ENCODE measurements at regions not wholly inside any gene's neighbourhood (a gene's known extent, or its start where the extent isn't known, plus 50 kb on each side); places are given as distances from the start of the nearest gene placed in this dataset.

DNA sequence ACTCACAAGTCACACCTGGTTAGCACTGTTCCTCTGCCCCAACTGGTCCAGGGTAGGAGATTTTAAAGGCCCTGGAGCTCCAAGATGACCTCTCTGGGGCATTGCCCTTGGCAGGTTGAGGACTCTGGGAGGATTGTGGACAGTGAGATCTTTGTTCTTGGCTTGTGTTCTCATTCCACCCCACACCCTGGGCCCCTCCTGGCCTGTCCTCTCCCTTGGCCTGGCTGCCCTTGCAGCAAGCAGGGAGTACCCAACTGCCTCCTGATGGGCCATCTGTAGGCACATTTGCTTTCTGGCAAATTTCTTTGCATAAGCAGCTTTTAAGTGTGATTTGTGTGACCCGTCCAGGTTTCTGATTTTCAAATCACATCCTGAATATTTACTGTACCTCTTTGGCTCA lies 239.6 kb downstream of the UTP18 start:
- DNase-seq, result no peak

DNA sequence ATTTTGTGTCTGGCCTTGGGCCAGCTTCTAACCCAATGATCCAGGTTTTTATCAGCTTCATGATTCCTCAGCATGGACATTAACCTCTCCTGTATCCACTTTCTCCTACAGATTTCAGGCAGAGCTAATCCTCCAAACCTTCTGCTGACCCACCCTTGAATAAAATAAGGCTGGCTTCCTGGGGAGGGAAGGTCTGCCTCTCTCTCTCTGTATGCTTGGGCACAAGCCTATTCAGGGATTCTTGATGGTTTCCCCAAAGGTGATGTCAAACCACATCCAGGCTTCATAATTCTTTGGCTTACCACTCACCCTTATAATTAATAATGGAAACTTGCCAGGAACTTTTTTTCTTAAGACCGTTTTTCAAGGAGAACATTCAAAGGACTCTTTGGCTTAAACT lies 240.1 kb downstream of the UTP18 start:
- DNase-seq, result no peak

DNA sequence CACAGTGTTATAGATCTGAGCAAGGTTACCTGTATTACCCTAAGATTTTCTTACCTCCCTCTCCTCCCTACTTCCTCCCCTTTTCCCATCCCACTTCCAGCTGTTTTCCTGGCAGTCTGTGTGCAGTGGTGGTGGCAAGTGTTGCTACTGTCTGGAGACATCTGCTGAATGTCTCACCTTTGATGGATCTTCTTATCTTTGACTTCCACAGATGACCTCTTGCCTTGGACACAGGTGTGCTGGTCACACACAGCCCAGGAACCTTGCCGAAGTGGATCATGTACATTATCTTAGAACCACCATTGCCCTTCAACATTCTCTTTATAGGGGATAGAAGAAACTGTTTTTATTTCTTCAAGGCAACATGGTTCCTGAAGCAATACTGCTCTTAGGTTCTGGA lies 245.1 kb downstream of the UTP18 start:
- no peak for DNase-seq

DNA sequence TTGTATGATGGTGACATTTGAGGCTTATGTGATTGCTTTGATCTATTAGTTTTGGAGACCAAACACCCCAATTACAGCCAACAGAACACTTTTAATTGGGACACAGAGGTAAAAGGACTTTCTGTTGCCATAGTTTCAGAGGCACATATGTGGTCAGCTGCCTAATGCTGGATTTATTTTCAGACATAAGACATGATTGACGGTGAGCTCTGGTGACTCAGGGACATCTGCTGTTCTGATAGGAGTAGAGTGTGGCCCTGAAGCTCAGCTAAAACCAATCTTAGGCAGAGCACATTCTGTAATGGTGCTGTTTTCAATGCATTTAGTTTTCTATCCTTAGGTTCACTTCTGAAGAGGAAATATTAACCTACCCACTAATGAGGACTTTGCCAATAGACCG lies 247.1 kb downstream of the UTP18 start:
- DNase-seq, result no peak

DNA sequence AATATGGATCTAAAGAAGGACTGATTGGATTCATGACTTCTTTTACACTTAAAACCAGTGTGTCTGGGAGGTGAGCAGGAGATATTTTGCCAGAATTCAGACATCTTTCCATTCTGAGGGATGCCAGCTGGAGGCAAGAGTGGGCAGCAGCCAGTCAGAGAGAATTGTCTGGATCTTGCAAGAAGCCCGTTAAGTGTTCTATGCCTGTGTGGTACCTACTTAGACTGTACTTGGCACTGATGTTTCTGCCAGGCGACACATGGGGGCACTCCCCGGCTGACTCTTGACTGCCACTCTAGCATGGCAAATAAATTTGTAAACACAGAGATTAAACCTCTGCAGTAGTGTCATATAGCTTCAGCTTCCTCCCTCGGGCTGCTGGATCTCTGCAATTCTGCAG lies 247.7 kb downstream of the UTP18 start:
- peak; percentile 27 for DNase-seq

DNA sequence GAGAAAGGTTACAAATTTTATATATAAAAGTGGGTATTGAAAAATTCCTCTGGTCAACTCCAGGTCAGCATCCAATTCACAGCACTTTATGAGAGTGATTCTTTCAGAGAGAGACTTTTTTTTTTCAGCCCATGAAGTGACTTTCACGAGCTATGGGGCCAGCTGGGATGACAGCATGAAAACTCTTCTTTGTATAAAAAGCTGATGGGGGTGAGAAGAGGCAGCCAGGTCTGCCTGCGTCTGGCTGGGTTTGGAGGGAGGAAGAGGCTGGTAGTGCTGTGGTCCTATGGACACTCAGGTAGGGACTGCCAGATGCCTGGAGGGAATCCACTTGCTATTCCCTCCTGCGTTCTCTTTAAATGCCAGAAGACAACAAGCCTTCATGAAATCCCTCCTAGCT lies 250.6 kb downstream of the UTP18 start:
- no peak for DNase-seq

DNA sequence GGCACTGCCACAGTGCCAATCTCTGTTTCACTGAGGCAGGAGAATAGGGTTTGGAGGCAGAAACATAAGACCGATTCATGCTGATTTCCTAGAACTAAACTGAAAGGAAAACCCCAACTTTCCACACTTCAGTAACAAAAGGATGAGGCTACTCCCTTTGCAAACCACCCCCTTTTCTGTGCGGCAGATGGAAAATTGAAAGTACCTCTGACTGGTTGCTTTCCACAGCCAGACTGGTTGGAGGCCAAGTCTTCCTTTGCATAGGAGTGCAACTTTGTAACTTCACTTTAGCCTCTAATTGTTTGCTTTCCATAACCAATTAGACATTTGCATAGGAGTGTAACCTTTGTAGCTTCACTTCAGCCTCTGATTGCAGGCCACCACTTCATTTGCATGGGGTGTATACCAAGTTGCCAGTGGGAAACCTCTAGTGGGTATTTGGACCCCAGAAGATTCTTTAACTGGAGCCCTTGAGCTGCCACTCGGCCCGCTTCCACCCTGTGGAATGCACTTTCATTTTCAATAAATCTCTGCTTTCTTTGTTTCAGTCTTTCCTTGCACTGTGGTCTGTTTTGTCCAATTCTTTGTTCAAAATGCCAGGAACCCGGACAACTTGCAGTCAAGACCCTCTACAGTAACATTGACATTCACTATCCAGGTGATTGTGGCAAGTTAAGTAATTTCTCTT lies 252.0 kb downstream of the UTP18 start:
- no peak for DNase-seq

DNA sequence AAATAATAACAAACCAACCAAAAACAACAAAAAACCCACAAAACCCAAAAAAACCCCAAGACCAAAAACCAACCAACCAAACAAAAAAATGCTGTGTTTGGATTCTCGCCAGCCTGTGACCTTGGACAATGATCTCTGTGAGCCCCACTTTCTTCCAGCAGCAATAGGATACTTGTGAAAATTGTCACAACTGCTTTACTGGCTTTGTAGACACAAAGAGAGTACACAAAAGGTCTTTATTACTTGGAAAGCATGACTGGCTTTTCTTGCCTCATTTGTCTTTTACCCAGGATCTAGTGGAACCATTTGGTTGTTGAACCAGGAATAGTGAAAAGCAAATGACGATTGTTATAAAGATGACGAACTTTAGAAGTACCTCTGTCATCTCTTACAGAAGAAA lies 256.6 kb downstream of the UTP18 start:
- DNase-seq, result no peak

DNA sequence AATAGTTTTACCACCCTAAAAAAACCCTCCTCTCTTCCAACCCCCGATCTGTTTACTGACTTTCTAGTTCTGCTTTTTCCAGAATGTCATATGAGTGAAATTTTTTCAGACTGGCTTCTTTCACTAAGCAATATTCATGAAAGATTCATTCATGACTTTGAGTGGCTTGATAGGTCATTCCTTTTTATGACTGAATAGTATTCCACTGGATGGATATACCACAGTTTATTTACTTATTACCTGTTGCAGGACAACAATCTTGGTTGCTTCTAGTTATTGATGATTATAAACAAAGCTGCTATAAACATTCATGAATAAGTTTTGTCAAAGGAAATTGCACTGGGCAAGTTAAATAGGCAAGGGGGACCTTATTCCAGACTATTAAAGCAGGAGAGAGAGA lies 264.2 kb downstream of the UTP18 start:
- no peak for DNase-seq

DNA sequence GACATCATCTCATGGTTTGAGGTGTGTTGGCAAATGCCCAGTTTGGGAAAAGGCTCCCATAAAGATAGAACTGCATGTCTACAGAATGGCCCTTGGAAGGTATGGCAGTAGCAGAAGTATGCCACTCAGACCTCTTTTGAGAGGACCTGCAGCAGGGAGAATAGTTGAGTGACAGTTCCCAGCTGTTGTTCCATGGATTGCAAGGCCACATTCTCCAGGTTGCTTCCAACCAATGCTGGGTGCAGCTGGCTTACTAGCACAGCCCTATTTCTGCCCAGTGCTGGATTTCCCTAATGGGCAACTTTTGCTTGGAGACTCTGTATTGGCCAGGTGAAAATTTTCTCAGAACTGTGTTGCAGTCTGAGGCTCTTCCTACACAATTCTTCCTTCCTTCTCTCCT lies 266.2 kb downstream of the UTP18 start:
- DNase-seq, result no peak

DNA sequence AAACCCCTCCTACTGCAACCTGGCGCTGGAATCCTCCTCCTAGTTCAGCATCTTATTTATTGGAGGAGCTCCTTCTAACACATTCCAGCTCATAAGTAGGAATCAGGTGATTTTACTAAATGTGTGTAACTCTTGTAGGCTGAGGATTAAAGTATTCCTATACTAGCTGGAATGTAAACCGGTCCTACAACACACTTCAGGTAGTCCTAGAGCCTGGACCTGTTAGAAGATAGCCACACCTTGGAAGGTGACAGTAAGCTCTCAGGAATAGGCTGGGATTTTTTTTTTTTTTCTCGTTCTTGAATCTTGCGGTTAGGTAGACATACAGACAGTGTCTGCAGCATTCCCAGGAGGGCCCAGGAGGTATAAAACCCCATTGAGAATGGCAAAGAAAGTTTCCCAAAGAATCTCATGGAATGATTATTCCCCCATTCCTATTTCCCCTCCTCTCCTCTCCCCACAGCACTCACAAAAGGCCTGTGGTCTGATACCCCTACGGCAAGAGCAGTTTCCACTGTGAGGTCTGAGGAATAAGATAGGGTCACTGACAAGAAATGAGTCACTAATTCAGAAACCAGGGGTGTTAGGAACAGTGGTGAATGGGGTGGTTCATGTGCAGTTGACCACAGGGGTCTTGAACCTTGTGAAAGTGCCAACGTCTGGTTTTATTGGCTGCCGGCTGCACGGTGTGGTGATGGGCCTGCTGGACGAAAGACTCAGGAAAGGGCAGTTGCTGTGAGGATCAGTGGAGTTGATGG lies 267.1 kb downstream of the UTP18 start:
- DNase-seq, result no peak

DNA sequence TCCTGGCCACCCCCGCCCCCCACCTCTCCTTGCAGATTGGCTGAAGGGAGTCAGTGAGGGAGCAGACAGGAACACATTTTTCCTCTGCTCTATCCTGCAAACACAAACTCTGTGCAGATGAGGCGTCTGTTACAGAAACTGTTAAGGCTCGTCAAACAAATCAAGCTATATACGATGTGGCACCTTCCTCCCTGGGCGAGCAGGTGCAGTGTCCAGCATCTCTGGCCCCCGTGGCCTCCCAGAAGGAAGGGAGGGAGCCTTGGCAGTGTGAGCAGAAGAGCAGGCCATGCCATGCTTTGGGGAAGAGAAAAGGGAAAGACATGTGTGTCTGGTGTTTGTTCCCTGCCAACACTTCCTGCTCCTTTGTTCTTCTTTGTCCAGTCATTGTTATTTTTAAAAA lies 267.8 kb downstream of the UTP18 start:
- DNase-seq, result no peak

DNA sequence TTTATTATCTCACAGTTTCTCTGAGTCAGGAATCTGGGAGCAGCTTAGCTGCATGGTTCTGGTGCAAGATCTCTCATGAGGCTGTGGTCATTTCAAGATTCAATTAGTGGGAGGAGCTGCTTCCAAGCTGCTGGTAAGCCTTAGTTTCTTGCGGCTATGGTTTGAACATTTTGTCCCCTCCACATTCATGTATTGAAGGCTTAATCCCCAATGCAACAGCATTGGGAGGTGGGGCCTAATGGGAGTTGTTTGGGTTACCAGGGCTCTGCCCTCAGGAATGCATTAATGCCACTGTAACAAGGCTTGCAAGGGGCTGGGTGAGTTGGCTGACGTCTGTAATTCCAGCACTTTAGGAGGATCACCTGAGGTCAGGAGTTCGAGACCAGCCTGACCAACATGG lies 272.9 kb downstream of the UTP18 start:
- no peak for DNase-seq

DNA sequence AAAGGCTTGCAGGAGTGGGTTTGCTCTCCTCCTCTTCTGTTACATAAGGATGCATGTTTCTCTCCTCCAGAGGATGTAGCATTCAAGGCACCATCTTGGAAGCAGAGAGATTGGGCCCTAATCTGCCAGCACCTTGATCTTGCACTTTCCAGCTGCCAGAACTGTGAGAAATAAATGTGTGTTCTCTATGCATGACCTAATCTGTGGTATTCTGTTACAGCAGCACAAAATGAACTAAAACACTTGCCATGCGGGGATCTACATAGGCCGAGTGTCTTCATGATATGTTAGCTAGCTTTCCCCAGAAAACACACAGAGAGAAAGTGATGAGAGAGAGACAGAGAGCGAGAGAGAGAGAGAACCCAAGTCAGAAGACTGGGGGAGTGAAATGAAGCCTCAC lies 273.5 kb downstream of the UTP18 start:
- DNase-seq, result no peak

DNA sequence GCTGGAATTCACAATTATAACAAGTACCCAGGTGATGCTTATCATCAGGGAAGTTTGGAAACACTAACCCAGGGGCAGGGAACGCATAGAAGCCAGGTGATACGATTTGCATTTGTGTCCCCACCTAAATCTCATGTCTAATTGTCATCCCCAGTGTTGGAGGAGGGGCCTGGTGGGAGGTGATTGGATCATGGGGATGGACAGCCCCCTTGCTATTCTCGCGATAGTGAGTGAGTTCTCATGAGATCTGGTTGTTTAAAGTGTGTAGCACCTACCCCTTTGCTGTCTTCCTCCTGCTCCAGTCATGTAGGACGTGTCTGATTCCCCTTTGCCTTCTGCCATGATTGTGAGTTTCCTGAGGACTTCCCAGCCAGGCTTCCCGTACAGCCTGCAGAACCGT lies 276.3 kb downstream of the UTP18 start:
- no peak for DNase-seq

DNA sequence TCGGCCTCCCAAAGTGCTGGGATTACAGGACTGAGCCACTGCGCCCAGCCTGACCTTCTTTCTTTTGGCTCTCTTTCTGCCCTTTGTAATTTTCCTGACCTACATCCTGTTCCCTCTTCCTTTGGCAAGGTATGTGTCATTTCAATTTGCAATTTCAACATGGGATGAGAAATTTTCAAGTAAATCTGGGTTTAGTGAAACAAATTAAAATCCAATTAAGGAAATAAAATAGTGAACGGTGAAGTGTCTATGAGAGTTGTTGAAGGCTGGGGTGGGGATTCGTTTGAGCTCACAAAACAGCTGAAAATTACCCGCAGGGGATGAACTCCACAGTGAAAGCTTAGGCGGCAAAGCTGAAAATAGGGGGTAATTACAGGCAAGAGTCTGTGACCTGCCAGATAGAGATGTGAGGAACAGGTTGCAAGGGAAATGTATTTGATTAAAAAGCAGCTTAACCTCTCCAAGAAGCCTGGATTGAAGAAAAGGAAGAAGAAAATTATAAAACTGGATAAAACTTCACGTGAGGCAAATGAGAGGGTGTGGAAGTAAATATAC lies 277.7 kb downstream of the UTP18 start:
- no peak for DNase-seq

DNA sequence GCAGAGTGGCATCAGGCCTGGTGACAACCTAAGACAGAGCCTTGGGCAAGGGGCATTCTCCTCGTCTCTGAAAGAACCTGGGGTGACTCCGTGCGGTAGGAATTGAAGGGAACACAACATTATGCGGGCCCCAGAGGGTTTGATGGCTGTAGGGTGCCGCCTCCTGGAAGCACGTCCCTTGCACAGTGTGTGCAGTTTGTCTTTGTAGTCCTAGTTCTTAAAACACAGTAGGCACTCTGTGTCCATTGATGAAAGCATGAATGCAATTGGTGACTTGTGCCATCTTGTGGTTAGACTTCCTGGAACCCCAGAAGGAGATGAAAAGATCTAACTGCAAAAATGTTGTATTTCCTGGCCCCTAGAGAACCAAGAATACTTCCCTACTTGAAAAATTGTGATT lies 279.8 kb downstream of the UTP18 start:
- DNase-seq, result no peak

DNA sequence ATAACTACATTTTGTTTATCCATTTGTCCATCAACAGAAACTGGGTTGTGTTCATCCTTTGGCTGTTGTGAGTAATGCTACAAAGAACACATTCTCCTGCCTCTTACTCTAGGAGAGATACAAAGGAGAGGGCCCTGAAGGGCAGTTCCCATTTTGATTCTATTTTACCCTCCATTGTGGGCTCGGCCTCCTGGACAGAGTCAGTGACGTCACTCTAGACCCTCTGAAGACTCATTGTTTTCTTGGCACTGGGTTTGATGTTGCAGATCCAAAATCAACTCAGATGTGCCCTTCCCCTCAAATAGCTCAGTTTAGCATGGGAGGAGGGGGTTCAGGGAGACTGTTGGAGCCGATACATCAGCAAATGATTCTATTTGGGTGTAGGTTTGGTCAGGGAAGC lies 280.9 kb downstream of the UTP18 start:
- DNase-seq, result no peak

DNA sequence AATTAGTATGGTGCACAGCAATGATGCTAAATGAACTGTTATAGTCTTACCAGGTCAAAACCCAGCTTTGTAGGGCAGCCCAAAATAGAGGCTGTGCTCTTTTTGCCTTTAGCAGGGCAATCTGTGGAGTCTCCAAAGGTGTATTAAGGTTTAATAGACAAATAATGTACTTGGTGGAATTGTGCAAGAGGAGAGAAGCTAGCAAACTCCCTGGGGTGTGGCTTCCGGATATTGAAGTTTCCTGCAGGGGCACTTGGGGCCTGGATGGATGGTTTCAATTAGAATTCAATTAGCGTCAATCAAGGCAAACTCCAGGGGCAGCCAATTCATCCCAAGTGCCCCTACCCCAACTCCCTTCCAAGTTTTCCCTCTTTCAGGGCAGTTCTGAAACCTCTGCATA lies 285.8 kb downstream of the UTP18 start:
- no peak for DNase-seq

DNA sequence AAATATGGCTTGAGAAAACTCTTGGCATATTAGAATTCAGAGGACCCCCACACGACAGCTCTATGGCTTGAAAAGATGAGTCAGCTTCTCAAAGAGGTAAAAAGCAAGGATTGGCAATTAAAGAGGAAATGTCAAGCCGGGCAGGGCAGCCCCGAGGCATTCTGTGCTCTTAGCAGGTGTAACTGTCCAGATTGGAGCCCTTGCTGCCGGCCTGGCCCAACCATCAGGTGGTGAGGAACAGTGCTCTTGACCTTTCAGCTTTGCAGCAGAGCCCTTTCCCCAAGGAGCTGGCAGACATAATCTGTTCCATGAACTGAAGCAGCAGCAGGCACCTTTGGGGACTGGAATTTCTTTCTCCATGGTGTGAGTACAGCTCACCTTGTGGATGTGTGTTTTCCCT lies 287.8 kb downstream of the UTP18 start:
- DNase-seq, result no peak

DNA sequence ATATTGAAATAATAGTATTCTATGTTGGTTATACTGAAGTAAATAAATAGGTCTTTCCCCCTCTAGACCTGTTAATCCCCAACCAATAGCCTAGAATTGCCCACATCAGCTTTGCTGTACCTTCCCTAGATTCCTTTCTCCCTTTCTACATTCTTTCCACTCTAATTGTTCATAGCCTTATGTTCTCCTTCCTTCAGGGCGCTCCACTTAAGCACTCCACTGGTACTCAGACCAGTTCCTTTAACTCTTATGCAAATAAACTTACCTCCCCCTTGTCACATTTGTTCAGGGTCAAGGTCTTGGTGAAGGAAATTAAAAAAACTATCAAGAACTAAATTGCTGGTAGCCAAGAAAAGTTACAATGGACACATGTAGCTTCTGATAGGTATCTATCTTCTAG lies 294.8 kb downstream of the UTP18 start:
- no peak for DNase-seq

DNA sequence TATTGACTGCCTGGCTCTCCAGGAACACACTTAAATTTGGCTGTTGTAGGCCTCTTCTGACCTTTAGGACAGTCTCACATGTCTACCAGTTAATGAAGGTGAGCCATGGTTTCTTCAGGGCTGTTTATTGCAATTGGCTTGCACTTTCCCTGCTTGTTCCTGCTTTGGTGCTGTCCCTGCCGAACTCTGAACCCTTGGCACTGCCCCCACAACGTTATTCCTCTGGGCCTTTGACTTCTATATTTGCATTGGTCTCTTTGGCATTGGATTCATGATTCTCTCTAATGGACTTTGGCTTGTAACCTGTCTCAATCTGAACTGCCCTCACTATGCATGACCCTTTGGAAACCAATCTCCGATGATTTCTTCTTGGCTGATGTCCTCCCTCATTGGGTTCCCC lies 299.4 kb downstream of the UTP18 start:
- DNase-seq, result no peak

DNA sequence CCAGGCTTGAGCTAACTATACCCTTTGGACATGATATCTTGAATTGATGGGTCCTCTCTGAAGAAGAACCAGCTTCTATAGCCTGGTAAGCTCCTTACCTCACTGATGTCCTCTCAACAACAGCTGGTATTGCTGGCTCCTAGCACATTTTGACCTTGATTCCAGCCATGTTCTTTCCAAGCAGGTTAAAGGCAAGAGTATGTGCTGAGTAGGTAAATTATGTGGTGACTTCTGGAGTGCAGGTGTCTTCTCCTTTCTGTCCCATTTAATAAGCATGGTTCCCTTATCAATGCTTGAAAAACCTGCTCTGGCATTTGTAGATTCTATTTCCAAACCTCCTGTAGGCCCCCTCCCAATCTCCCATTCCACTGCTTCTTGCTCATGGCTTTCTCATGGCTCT lies 300.1 kb downstream of the UTP18 start:
- DNase-seq, result no peak

DNA sequence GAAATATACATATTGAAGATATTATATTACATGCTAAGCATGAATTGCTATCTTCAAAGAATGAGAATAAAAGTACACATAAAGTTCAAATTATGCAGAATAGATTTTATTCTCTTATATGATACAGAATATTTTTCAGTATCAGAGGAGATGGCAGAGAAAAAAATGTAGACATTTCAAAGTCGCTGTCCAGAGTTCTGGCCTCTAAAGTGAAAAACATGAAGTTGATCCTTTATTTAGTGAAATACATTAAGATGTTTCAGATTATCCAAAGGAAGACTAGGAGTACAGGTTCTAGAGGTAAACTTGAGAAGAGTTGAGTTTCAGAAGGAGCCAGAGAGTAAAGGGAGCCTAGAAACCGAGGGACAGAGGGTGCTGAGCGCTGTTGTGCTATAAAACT lies 303.6 kb downstream of the UTP18 start:
- DNase-seq, result no peak

DNA sequence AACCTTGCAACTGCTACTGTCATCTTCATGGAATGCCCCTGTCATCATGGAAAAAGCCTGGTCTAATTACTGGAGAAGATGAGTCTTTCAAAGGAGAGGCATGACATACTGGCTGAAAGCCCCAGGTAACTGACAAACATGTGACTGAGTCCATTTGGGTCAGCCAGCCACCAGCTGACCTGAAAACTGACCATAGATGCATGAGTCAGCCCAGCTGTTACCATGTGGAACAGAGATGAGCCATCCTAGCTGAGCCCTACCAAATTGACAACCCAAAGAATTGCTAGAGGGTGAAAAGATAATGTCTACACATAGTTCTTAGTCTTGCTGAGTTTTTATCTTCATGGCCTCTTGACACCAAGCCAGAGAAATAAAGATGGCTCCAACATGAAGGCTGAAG lies 311.8 kb downstream of the UTP18 start:
- no peak for DNase-seq

Data from NCI-H1092 treated with DMSO at 0.1 percent for 48 hours (cell line).